Mesothelial cell of epicardium (in vitro differentiated cells): ENCODE measurements at regions not wholly inside any gene's neighbourhood (a gene's known extent, or its start where the extent isn't known, plus 50 kb on each side); places are given as distances from the start of the nearest gene placed in this dataset.

Source experiments
- DNase-seq, 2 experiments: peaks; one replicate each; pipeline ENCODE4 v3.0.0; 2021; ENCODE audit warnings: low spot score in 2 of 2; ENCODE audit not compliant: unreplicated experiment in 2 of 2
- H3K27ac Mint-ChIP-seq: 2 replicates; pipeline ENCODE4 v1.8.0; 2021; ENCODE audit warnings: mixed read lengths
- H3K27me3 Mint-ChIP-seq: 2 replicates; pipeline ENCODE4 v1.8.0; 2021; ENCODE audit warnings: low read depth, mixed read lengths
- H3K36me3 Mint-ChIP-seq: 2 replicates; pipeline ENCODE4 v1.8.0; 2021; ENCODE audit warnings: mixed read lengths
- H3K4me1 Mint-ChIP-seq: 2 replicates; pipeline ENCODE4 v1.8.0; 2021; ENCODE audit warnings: mixed read lengths
- H3K4me3 Mint-ChIP-seq: 2 replicates; pipeline ENCODE4 v1.8.0; 2021; ENCODE audit warnings: mild to moderate bottlenecking, moderate library complexity, mixed read lengths
- H3K9me3 Mint-ChIP-seq: 2 replicates; pipeline ENCODE4 v1.8.0; 2021; ENCODE audit warnings: mixed read lengths
- TF ChIP-seq, protein P1 (sequence below): fragments of 200-600 bp; sonication (generic); IDR thresholded peaks from one replicate; pipeline ENCODE4 v1.5.0; 2021; ENCODE audit warnings: antibody characterized with exemption; ENCODE audit not compliant: unreplicated experiment

DNA sequence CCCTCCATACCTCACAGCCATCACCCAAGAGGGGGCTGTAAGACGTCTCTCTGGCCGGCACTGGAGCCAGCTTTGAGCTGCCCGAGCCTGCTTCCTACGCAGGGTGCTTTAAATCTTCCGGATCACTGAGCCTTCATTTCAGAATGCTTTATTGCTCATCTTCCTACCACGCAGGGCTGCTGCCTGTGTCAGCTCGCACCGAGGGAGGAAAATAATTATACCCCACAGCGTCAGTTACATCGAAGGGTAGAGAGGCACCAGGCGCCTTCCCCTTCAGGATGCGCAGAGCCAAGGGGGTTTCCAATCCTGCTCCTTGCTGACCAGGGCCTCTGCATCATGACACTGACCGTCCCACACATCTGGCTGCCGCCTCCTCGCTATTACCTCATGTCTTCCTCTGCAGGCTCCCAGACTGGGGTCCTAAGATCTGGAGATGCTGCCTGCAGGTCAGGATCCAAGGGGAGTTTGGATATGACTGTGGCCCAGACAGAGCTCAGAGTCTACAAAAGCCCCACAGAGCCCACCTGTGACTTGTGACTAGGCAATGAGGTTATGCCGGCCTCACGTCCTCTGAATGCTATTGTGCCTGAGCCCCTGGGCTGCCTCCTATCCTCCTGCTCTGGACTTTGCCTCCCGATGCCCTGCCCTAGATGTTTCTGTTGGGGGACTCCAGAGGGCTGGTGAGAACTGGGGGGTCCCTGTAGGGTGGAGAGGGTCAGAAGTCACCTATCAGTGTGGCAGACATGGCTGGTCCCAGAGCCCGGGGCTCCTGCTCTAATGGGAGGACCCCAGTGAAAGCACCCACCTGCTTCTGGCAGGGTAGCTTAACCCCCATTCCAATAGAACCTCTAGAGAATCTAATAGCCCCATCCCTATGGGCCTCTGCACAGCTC lies 220.3 kb upstream of the RTL1 start:
- Mint-ChIP-seq H3K27me3 (peaks cover 34% of the 10 kb centered on the region), H3K4me3 (no peak overlapping the region), H3K36me3 (no peaks in the 10 kb centered on the region), H3K27ac (no peak overlapping the region), H3K4me1 (peaks cover 20% of the 10 kb centered on the region), H3K9me3 (peaks cover 5% of the 10 kb centered on the region)
- TF ChIP-seq, protein P1, sequence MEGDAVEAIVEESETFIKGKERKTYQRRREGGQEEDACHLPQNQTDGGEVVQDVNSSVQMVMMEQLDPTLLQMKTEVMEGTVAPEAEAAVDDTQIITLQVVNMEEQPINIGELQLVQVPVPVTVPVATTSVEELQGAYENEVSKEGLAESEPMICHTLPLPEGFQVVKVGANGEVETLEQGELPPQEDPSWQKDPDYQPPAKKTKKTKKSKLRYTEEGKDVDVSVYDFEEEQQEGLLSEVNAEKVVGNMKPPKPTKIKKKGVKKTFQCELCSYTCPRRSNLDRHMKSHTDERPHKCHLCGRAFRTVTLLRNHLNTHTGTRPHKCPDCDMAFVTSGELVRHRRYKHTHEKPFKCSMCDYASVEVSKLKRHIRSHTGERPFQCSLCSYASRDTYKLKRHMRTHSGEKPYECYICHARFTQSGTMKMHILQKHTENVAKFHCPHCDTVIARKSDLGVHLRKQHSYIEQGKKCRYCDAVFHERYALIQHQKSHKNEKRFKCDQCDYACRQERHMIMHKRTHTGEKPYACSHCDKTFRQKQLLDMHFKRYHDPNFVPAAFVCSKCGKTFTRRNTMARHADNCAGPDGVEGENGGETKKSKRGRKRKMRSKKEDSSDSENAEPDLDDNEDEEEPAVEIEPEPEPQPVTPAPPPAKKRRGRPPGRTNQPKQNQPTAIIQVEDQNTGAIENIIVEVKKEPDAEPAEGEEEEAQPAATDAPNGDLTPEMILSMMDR, result no peak
- DNase-seq, result peak in 1 of 2 experiments; percentile 35

DNA sequence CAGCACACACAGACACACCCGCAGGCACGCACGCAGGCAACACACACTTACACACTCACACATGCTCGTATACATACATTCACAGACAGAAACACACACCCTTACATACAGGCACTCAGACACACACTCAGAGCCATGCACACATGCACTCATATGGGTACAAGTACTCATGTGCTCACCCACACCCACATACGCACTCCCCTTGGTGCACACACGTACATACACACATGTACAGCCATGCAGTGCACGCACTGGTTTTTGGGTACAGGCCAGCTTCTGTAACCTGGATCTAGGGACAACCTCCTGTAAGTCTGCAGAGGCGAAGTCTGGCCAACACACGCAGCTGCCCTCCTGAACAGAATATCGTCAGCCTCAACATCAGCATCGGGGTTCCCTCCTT lies 221.3 kb upstream of the RTL1 start:
- DNase-seq, result no peak
- H3K4me1 Mint-ChIP-seq, result peaks cover 12% of the 10 kb centered on the region
- H3K27me3 Mint-ChIP-seq, result peaks cover 38% of the 10 kb centered on the region
- H3K27ac Mint-ChIP-seq, result no peak overlapping the region
- TF ChIP-seq, protein P1, result no peak
- H3K9me3 Mint-ChIP-seq, result peaks cover 5% of the 10 kb centered on the region
- H3K4me3 Mint-ChIP-seq, result no peak overlapping the region
- H3K36me3 Mint-ChIP-seq, result no peaks in the 10 kb centered on the region

DNA sequence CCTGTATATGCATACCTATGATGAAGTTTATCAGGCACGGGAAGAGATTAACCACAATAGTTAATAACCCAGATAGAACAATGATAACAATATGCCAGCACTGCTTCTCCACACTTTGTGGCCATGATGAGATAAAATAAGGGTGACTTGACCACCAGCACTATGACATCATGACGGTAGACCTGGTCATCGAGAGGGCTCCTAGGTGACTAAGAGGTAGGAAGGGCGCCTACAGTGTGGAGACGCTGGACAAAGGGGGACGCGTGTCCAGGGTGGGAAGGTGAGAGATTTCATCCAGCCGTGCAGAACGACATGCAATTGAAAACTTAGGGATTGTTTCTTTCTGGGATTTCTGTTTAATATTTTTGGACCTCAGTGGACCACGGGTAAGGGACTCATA lies 221.8 kb upstream of the RTL1 start:
- Mint-ChIP-seq H3K36me3 (no peaks in the 10 kb centered on the region), H3K27me3 (peaks cover 43% of the 10 kb centered on the region), H3K4me1 (peaks cover 7% of the 10 kb centered on the region), H3K27ac (no peak overlapping the region), H3K4me3 (no peak overlapping the region), H3K9me3 (peaks cover 5% of the 10 kb centered on the region)
- TF ChIP-seq, protein P1, result no peak
- DNase-seq, result no peak

DNA sequence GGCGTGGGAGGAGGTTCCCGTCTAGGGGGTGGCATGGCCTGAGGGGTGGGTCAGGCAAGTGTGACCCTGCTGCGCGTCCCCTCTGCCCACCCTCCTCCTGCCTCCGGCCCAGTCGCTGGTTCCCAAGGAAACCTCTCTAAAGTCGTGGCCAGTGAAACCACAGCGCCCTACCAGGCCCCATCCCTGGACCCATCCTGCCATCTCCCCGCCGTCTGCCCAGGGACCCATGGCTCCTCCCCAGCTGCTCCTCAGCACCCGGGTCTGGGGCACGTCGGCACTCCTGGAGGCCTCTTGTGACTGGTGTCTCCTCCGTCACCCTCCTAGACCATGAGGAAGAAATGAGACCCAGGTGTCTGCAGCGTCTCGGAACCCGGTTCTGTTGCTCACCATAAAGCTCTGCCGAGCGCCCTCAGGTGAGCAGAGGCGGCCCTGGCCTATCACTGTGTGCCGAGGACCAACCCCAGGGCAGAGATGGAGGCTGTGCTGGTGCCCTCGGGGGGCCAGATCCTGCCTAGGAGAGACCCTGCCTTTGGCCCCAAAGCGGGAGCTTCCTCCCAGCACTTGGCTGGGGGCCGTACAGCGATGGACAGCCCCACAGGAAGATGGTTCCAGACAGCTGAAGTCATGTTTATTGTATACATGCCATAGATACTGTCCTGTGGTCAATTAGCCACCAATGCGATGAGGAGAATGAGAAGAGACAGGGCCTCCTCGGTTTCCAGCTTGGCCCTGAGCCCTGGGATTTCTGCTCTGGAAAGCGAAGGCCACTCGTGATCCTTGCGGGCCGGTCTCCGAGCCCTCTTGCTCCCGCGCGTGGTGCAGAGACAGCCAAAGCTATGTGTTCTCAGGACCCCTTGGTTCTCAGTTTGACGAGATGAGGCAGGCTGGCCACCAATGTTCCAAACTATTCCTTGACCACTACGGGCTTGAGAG lies 222.5 kb upstream of the RTL1 start:
- H3K4me1 Mint-ChIP-seq, result peaks cover 7% of the 10 kb centered on the region
- no peaks in the 10 kb centered on the region for H3K36me3 Mint-ChIP-seq
- peaks cover 47% of the 10 kb centered on the region for H3K27me3 Mint-ChIP-seq
- peak in 1 of 2 experiments; percentile 31 for DNase-seq
- H3K27ac Mint-ChIP-seq, result no peak overlapping the region
- H3K4me3 Mint-ChIP-seq, result no peak overlapping the region
- peaks cover 5% of the 10 kb centered on the region for H3K9me3 Mint-ChIP-seq
- TF ChIP-seq, protein P1, result no peak

DNA sequence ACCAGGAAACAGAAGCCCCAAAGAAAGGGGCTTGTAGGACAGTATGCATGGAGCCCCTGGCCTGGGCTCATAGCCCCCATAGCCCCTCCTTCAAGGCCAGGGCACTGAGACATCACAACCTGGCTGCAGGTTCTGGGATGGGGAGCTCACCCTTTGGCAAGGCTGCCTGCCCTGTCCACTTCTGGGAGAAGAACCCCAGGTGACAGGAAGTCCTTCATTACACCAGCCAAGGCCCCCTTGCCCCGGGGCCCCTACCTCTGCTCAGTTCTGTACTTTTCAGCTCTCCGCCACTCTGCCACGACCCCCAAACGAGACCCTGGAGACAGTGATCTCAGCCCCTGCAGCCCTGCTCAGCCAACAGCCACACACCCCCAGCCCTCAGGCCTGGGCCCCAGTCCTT lies 223.2 kb upstream of the RTL1 start:
- TF ChIP-seq, protein P1, result no peak
- Mint-ChIP-seq H3K9me3 (peaks cover 5% of the 10 kb centered on the region), H3K4me1 (peaks cover 7% of the 10 kb centered on the region), H3K36me3 (no peaks in the 10 kb centered on the region), H3K27ac (no peak overlapping the region), H3K4me3 (no peak overlapping the region), H3K27me3 (peaks cover 52% of the 10 kb centered on the region)
- peak in 1 of 2 experiments; percentile 29 for DNase-seq
